ENCODE measurements at regions not wholly inside any gene's neighbourhood (a gene's known extent, or its start where the extent isn't known, plus 50 kb on each side); places are given as distances from the start of the nearest gene placed in this dataset.

DNA sequence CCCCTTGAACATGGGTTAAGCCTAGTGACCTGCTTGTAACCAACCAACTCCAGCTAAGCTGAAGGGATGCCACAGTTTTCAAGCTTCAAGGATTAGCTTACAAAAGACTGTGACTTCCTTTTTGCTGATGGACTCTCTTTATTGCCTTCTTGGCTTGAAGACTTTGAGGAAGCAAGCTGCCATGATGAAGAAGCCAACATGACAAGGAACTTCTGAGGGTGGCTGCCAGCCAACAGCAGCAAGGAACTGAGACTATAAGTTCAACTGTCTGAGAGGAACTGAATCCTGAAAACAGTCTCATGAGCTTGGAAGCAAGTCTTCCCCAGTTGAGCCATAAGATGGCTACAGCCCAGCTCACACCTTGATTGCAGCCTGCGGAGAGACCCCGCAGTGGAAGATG, 116.1 kb upstream of the TAF11L2 start:
- TF ChIP-seq, protein P1, sequence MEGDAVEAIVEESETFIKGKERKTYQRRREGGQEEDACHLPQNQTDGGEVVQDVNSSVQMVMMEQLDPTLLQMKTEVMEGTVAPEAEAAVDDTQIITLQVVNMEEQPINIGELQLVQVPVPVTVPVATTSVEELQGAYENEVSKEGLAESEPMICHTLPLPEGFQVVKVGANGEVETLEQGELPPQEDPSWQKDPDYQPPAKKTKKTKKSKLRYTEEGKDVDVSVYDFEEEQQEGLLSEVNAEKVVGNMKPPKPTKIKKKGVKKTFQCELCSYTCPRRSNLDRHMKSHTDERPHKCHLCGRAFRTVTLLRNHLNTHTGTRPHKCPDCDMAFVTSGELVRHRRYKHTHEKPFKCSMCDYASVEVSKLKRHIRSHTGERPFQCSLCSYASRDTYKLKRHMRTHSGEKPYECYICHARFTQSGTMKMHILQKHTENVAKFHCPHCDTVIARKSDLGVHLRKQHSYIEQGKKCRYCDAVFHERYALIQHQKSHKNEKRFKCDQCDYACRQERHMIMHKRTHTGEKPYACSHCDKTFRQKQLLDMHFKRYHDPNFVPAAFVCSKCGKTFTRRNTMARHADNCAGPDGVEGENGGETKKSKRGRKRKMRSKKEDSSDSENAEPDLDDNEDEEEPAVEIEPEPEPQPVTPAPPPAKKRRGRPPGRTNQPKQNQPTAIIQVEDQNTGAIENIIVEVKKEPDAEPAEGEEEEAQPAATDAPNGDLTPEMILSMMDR (conservative IDR thresholded peaks at IDR 0.05): no peak
- no peak for TF ChIP-seq ZFX (IDR thresholded peaks at IDR 0.05)

All from C4-2B (cell line).